Fibroblast of mammary gland (primary cell): ENCODE measurements at regions not wholly inside any gene's neighbourhood (a gene's known extent, or its start where the extent isn't known, plus 50 kb on each side); places are given as distances from the start of the nearest gene placed in this dataset.
A peak's percentile ranks its signal among the peaks of the same experiment; 100 is the strongest.

Experiments used
- DNase-seq: peaks from one replicate; pipeline ENCODE4 v3.0.0-alpha.2; 2010; ENCODE audit warnings: low read depth
- H3K4me3 ChIP-seq: 2 replicates; pipeline ENCODE4 v1.5.1; 2011; ENCODE audit warnings: low read depth, mild to moderate bottlenecking, low read length, moderate library complexity; ENCODE audit not compliant: control insufficient read depth
- TF ChIP-seq, protein P1 (sequence below): conservative IDR thresholded peaks from 2 replicates; pipeline ENCODE4 v1.5.1; 2011; ENCODE audit warnings: low read depth, low read length, inconsistent platforms; ENCODE audit not compliant: control insufficient read depth, insufficient read depth

GRCh38 chr18:75582406-75582821 is 154.9 kb upstream of the SMIM21 start:
- no peak overlapping the region for H3K4me3 ChIP-seq
- DNase-seq = peak; percentile 1
- TF ChIP-seq, protein P1, sequence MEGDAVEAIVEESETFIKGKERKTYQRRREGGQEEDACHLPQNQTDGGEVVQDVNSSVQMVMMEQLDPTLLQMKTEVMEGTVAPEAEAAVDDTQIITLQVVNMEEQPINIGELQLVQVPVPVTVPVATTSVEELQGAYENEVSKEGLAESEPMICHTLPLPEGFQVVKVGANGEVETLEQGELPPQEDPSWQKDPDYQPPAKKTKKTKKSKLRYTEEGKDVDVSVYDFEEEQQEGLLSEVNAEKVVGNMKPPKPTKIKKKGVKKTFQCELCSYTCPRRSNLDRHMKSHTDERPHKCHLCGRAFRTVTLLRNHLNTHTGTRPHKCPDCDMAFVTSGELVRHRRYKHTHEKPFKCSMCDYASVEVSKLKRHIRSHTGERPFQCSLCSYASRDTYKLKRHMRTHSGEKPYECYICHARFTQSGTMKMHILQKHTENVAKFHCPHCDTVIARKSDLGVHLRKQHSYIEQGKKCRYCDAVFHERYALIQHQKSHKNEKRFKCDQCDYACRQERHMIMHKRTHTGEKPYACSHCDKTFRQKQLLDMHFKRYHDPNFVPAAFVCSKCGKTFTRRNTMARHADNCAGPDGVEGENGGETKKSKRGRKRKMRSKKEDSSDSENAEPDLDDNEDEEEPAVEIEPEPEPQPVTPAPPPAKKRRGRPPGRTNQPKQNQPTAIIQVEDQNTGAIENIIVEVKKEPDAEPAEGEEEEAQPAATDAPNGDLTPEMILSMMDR = no peak

DNA sequence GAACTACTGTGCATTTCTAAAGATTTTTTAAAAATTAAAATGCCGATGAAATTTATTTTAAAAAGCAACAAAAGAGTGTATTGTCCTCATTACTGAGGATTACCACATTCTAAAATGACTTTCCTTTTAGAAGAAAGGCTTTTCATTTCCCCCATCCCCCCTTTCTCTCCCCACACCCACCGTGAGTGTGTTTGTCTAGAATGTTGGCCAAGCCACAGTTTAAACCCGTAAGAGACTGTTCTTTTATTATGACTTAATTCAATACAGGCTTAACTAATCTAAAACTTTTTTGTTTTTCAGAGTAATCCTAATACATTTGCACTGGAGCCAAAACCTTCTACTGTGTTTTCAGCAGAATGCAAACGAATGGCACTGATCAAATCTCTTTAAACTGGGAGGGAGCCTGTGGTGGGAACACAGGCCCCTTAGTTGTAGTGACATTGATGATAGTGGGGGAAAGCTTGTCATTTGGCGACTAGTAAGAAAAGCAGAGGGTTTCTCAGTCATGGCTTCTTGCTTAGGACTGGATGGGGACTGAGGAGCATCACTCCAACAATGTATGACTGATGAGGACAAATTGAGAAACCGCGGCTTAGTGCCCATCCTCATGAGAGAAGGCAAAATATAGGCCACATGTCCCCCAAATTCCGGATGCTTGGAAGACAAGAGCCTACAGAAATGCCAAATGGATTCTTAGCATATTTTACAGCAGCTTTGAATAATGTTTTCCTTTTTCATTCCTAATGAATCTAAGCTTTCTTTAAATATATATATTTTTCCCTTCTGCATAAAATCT is 154.0 kb upstream of the SMIM21 start:
- peak; percentile 1 for DNase-seq
- H3K4me3 ChIP-seq = no peak overlapping the region
- TF ChIP-seq, protein P1 = no peak

- TF ChIP-seq, protein P1 = no peak
- DNase-seq = no peak
- no peak overlapping the region for H3K4me3 ChIP-seq
Measured at GRCh38 chr18:75574187-75574586, 146.7 kb upstream of the SMIM21 start.

DNA sequence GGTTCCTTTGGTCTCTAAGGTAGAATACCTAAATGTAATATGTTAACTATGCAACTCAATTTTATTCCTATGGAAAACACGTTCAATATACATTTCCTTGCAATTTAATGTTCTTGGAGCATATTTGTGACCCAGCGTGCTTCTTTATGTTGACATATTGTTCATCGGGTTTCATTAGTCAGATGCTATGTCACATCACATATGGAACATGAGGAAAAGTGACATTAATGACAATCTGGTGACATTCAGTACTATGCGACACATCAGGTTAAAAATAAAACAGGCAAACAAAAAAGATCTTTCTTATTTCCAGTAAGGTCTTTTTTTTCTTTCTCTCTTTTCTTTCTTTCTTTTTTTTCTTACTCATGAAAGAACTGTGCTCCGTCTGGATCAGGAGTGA is 135.6 kb upstream of the SMIM21 start:
- H3K4me3 ChIP-seq = no peak overlapping the region
- DNase-seq = no peak
- TF ChIP-seq, protein P1 = no peak

- TF ChIP-seq, protein P1 = no peak
- DNase-seq = no peak
- H3K4me3 ChIP-seq = no peak overlapping the region
Measured at GRCh38 chr18:75562216-75562615, 134.7 kb upstream of the SMIM21 start.

DNA sequence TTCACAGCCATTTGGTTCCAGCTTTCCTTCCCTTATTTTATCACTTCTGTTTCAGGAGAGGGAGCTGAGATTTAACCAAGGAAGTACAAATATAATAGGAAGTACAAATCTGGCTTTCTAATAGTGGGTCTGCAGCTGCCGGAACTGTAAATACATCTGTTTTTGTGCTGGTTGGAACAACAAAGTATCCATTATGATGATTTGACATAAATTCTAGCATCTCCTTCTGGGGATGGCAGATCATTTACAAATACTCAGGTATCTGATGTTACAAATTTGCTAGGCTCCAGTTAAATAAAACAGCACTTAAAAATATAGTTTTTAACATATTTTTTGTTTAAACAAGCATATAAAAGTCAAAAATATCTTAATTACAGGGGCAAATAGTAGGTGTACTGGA is 131.3 kb upstream of the SMIM21 start:
- DNase-seq = no peak
- no peak overlapping the region for H3K4me3 ChIP-seq
- TF ChIP-seq, protein P1 = no peak
